SK-N-SH treated with all-trans-retinoic acid at 6 μM for 48 hours (cell line): ENCODE measurements at regions not wholly inside any gene's neighbourhood (a gene's known extent, or its start where the extent isn't known, plus 50 kb on each side); places are given as distances from the start of the nearest gene placed in this dataset.

Experiments used
- ATAC-seq: fragments of 200-7000 bp; cut with Tn5 transposase; 3 replicates; pipeline ENCODE4 v1.9.1; 2020; ENCODE audit warnings: mild to moderate bottlenecking, moderate library complexity
- ARNTL ChIP-seq: fragments of 450-650 bp; formaldehyde crosslinking; IDR thresholded peaks from 2 replicates; pipeline ENCODE4 v1.5.0; 2020; ENCODE audit warnings: low read depth, mild to moderate bottlenecking, moderate library complexity, borderline replicate concordance
- BACH2 ChIP-seq: fragments of 250-450 bp; sonication (Bioruptor Pico); IDR thresholded peaks from 2 replicates; pipeline ENCODE4 v1.9.0; 2021; ENCODE audit warnings: mild to moderate bottlenecking, borderline replicate concordance
- CREB5 ChIP-seq: fragments of 250-450 bp; sonication (Bioruptor Pico); IDR thresholded peaks from 2 replicates; pipeline ENCODE4 v1.5.1; 2020; ENCODE audit warnings: low read depth, mild to moderate bottlenecking, moderate library complexity
- CSDC2 ChIP-seq: fragments of 250-450 bp; sonication (Bioruptor Pico); IDR thresholded peaks from 2 replicates; pipeline ENCODE4 v1.5.0; 2020; ENCODE audit warnings: mild to moderate bottlenecking, moderate library complexity
- CSRNP3 ChIP-seq: fragments of 250-450 bp; sonication (Bioruptor Pico); IDR thresholded peaks from 2 replicates; pipeline ENCODE4 v1.5.1; 2021; ENCODE audit warnings: mild to moderate bottlenecking, moderate library complexity
- ESRRG ChIP-seq: fragments of 250-450 bp; sonication (Bioruptor Pico); IDR thresholded peaks from 2 replicates; pipeline ENCODE4 v1.6.1; 2021; ENCODE audit warnings: mild to moderate bottlenecking
- GLIS3 ChIP-seq: fragments of 250-450 bp; sonication (Bioruptor Pico); IDR thresholded peaks from 2 replicates; pipeline ENCODE4 v1.5.0; 2020; ENCODE audit warnings: mild to moderate bottlenecking, moderate library complexity
- ISL1 ChIP-seq: fragments of 250-450 bp; sonication (Bioruptor Pico); IDR thresholded peaks from 2 replicates; pipeline ENCODE4 v2.1.2; 2022; ENCODE audit warnings: mild to moderate bottlenecking, moderate library complexity
- OSR1 ChIP-seq: fragments of 250-450 bp; sonication (Bioruptor Pico); IDR thresholded peaks from 2 replicates; pipeline ENCODE4 v1.8.0; 2022; ENCODE audit warnings: moderate library complexity, mild to moderate bottlenecking, inconsistent platforms
- PATZ1 ChIP-seq: fragments of 250-450 bp; sonication (Bioruptor Pico); IDR thresholded peaks from 2 replicates; pipeline ENCODE4 v1.8.0; 2020; ENCODE audit warnings: mild to moderate bottlenecking, moderate library complexity, borderline replicate concordance
- POU6F1 ChIP-seq: fragments of 250-450 bp; sonication (Bioruptor Pico); IDR thresholded peaks from 2 replicates; pipeline ENCODE4 v1.8.0; 2021; ENCODE audit warnings: low read depth, mild to moderate bottlenecking, moderate library complexity, borderline replicate concordance
- PPARA ChIP-seq: fragments of 250-450 bp; sonication (Bioruptor Pico); IDR thresholded peaks from 2 replicates; pipeline ENCODE4 v1.5.0; 2020; ENCODE audit warnings: mild to moderate bottlenecking, borderline replicate concordance
- RARB ChIP-seq: fragments of 250-450 bp; sonication (Bioruptor Pico); IDR thresholded peaks from 2 replicates; pipeline ENCODE4 v1.8.0; 2021; ENCODE audit warnings: mild to moderate bottlenecking, moderate library complexity
- SNAI2 ChIP-seq: fragments of 250-450 bp; sonication (Bioruptor Pico); IDR thresholded peaks from 2 replicates; pipeline ENCODE4 v1.5.0; 2020; ENCODE audit warnings: mild to moderate bottlenecking, moderate library complexity
- TCF4 ChIP-seq: fragments of 250-450 bp; sonication (Bioruptor Pico); IDR thresholded peaks from 2 replicates; pipeline ENCODE4 v1.8.0; 2021; ENCODE audit warnings: mild to moderate bottlenecking, moderate library complexity, borderline replicate concordance
- TOX ChIP-seq: fragments of 250-450 bp; sonication (Bioruptor Pico); IDR thresholded peaks from 2 replicates; pipeline ENCODE4 v1.8.0; 2021; ENCODE audit warnings: mild to moderate bottlenecking, moderate library complexity, borderline replicate concordance
- TSHZ2 ChIP-seq: fragments of 250-450 bp; sonication (Bioruptor Pico); IDR thresholded peaks from 2 replicates; pipeline ENCODE4 v1.5.0; 2020; ENCODE audit warnings: mild to moderate bottlenecking, moderate library complexity
- ZC3H10 ChIP-seq: fragments of 250-450 bp; sonication (Bioruptor Pico); IDR thresholded peaks from 2 replicates; pipeline ENCODE4 v1.5.1; 2021; ENCODE audit warnings: mild to moderate bottlenecking, moderate library complexity
- ZFP3 ChIP-seq: fragments of 250-450 bp; sonication (Bioruptor Pico); IDR thresholded peaks from 2 replicates; pipeline ENCODE4 v1.5.0; 2020; ENCODE audit warnings: mild to moderate bottlenecking, moderate library complexity
- ZFP30 ChIP-seq: fragments of 450-650 bp; formaldehyde crosslinking; IDR thresholded peaks from 2 replicates; pipeline ENCODE4 v1.5.0; 2022; ENCODE audit warnings: mild to moderate bottlenecking, moderate library complexity
- ZNF565 ChIP-seq: fragments of 450-650 bp; formaldehyde crosslinking; conservative IDR thresholded peaks from 2 replicates; pipeline ENCODE4 v1.5.0; 2020; ENCODE audit warnings: low read depth, mild to moderate bottlenecking, moderate library complexity
- ZNF70 ChIP-seq: fragments of 450-650 bp; formaldehyde crosslinking; IDR thresholded peaks from 2 replicates; pipeline ENCODE4 v1.5.0; 2020; ENCODE audit warnings: mild to moderate bottlenecking, moderate library complexity
- ZNF8 ChIP-seq: fragments of 450-650 bp; formaldehyde crosslinking; IDR thresholded peaks from 2 replicates; pipeline ENCODE4 v1.5.0; 2020; ENCODE audit warnings: mild to moderate bottlenecking, moderate library complexity

GRCh38 chr15:70376929-70377691, 279.4 kb upstream of the TLE3 start:
- TF ChIP-seq CSRNP3 (CRISPR knock-in tag) (no peak), ARNTL (CRISPR knock-in tag) (no peak), BACH2 (no peak), TOX (CRISPR knock-in tag) (no peak), ESRRG (CRISPR knock-in tag) (no peak), ZNF565 (CRISPR knock-in tag) (no peak), ZC3H10 (CRISPR knock-in tag) (no peak), GLIS3 (peak; percentile 63; the same call in 1 of the 2 replicates), RARB (no peak), TSHZ2 (CRISPR knock-in tag) (peak; percentile 70; the same call in 1 of the 2 replicates), ZFP3 (CRISPR knock-in tag) (peak; percentile 65), OSR1 (CRISPR knock-in tag) (no peak), TCF4 (CRISPR knock-in tag) (peak; percentile 40; the same call in 1 of the 2 replicates), ZFP30 (CRISPR knock-in tag) (no peak), ZNF8 (CRISPR knock-in tag) (no peak), PATZ1 (CRISPR knock-in tag) (no peak), PPARA (no peak), CREB5 (CRISPR knock-in tag) (peak; percentile 58; the same call in 1 of the 2 replicates), SNAI2 (CRISPR knock-in tag) (no peak), ZNF70 (CRISPR knock-in tag) (no peak), CSDC2 (CRISPR knock-in tag) (no peak), POU6F1 (no peak; the same call in 1 of the 2 replicates), ISL1 (peak; percentile 86)
- TF ChIP-seq, all 23 proteins: peak for 6
- ATAC-seq: peak; percentile 73
